ENCODE measurements at regions not wholly inside any gene's neighbourhood (a gene's known extent, or its start where the extent isn't known, plus 50 kb on each side); places are given as distances from the start of the nearest gene placed in this dataset.
"Not testable (repeated sequence)": the region's sequence is repeated elsewhere in the genome, so short reads cannot be mapped to it uniquely, and the experiment has no call there.

DNA sequence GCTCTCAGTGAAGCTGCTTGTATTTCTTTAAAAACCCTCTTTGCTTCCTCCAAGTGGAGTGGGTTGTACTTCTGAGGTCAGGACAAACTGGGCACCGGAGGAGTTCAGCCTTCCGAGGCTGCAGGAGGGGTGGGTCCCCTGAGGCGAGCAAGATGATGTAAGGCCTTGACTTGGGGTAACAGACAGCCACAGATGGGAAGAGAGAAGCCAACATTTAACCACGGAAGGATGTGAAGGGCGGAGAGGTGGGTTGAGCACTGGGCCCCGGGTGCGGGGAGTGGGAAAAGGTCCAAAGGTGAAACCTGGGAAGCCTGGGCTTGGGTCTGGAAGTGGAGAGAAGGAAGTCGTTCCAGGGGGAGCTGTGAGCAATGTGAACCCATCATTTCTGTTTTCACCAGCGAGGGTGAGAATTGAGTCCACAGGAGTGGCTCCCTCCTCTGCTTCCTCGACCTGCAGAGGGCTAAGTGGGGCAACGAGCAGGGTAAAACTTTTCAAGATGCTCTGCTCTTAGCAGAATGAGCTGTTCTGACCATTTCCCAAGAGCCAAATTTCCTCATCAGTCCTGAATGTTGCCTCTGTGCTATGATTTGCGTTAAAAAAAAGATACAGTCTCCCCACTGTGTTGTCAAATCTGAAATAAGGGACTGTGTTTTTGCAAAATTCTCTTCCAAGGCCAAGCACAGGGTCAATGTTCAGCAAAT is 137.7 kb upstream of the CRHR1 start:
- DNase-seq (ENCODE audit: low read depth) = peak; percentile 49

DNA sequence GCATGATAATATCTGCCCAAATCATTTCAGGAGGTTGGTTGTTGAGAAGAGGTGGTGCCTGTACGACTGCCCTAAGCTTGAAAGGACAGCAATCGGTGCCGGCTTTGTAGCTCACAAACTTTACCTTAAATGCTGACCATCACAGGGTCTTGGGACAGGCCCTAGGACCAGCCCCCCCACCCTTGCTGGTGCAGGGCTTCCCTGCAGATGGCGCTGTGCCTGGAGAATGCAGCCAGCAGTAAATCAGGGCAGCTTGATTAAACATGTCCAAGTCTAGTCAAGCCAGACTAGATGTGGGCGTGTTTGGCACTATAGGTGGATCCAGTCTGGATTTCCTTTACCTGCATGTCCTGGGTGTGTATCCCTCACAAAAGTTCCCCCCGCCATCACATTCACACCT is 135.5 kb upstream of the CRHR1 start:
- no peak for DNase-seq (ENCODE audit: low read depth)

DNA sequence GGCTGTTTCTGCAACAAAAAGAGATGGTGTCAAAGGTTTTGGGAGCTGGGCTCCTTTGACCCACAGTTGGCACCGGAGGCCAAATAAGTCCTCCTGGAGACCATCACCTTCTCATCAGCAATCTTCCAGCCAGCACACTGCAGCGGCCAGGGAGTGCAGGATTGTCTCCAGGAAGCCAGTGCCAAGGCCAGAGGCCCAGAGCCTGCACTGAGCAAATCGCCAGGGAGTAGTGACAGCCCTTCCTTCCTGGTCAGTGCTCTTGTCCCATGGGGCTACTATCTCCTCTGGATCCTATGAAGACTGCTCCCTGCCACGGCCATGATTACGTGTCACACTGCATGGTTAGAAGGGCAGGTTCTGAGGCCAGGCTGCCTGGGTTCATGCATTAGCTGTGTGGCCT is 134.3 kb upstream of the CRHR1 start:
- no peak for DNase-seq (ENCODE audit: low read depth)

DNA sequence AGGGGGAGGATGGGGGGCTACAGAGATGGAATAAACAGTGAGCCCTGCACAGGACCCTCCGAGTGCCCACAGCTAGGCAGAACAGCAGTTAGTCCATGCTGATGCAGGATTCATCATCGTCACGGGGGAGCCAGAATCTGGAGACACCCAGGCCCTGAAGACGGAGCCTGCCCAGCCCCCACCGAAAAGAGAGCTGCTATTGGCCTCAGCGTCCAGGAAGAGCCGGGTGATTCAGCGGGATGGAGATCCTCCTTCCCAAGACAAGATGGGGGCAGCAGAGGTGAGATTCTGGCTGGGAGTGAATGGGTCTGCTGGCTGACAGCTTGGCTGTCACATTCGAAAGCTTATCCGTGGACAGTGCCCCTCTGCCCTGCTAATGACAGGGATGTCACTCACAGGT is 133.6 kb upstream of the CRHR1 start:
- no peak for DNase-seq (ENCODE audit: low read depth)

DNA sequence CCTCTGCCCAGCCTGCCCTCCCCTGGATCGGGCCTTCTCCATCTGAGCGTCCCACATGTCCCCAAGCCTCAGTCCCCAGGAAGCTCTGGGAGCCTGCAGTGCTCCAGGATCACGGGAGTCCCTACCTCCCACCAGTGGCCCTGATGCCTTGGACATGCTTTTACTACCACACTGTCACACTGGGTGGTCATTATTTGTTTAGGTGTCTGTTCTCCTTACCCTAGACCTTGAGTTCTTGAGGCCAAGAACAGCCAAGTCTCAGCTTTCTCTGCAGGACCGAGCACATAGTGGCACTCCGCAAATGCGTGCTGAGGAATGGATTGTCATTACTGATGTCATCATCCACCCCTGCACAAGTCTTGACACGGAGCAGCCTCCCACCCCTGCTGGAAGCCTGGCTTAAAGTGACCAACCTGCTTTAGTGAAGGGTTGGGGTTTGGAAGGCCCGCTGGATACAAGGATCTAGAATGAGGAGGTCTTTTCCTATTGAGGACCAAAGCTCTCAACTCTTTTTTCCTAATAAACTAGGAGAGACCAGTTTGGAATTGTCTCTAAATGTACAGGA is 132.9 kb upstream of the CRHR1 start:
- DNase-seq (ENCODE audit: low read depth) = no peak

DNA sequence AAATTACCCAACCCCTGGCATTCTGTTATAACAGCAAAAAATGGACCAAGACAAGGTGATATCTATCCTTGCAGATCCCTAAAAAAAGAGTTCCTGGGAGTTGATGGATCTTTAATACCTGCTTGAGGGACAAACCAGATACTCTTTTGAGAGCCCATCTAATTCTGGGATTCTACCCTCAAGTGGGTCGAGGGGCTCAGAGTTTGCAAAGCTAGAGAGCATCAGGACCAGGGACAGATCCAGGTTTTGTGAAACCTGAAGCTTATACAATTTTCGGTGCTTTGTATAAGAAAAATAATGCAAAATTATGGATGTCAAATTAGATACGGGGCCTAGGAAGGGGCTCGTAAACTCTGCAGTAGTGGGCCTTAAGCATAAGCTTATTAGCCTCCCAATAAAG is 130.5 kb upstream of the CRHR1 start:
- no peak for DNase-seq (ENCODE audit: low read depth)

DNA sequence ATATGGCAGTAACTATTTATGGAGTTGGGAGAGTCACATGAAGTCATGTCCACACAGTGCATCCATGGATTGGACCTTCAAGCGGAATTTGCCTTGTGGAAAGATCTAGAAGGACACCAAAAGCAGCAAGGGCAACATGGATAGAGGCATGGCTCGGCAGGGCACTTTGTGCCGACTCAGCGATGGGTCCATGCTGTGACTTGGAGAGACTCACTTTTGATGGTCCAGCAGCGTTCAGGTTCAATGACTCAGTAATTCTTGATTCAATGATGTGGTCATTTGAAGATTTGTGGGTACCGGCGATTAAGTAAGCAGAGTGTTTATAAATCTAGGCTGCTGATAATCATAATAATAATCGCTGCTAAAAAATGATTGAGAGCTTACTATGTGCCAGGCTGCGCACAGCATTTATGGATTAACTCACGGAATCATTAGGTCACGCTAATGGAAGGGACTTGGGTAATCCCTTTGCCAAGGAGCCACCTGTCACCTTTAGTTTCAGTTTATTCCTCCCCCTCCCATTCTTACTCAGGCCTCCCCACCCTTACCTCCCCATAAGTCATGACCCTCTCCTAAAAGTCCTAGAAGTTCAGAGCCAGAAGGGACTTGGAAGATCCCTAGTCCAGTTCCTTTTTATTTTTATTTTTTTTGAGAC is 127.5 kb upstream of the CRHR1 start:
- no peak for DNase-seq (ENCODE audit: low read depth)

DNA sequence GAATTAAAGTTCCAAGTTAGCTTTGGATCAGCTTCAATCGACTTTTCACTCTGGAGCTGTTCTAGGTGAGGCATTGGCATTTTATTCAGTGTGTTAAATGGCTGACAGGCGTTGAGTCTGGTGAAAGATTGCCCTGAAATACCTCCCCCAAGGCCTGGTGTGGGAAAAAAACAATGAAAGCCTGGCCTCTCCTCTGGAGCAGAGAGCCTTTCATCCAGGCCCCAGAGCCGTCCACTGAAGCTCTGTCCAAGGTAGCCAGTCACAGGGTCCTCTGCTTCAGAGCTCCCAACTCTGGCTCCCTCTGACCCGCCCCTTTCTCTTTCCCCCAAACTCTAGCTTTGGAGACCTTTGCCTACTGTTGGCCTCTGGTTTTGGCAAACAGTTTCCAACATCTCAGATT is 123.6 kb upstream of the CRHR1 start:
- no peak for DNase-seq (ENCODE audit: low read depth)

DNA sequence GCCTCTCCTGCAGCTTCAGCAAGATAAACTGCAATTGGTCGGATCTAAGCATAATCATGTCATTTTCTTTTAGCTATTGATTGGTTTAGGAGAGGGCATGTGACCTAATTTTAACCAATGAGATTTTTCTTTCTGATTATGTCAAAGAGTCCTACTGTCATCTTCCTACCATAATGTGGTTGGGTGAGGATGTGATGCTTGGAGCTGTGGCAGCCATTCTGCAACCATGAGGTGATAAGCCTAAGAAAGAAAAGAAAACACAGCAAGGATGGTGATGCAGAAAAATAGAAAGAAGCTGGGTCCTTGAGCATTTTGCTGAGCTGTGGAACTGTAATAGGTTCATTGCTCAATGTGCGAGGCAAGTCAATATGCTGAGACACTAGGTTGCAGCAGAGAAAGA is 121.7 kb upstream of the CRHR1 start:
- no peak for DNase-seq (ENCODE audit: low read depth)

DNA sequence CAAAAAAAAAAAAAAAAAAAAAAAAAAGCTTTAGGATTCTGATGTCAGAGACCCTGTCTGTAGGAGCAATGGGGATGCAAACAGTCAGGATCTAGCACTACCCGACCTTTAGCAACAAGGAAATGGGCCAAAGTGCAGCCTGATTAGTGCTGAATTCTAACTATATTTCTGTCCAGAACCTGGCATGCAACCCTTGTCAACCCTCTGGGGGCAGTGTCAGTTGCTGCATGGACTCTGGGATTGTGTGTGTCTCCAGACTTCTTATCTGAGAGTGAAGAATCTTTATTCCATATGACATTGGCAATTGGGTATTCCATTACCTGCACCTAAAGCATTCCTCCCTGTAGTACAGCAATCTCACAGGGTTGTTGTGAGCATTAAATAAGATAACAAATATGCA is 120.3 kb upstream of the CRHR1 start:
- no peak for DNase-seq (ENCODE audit: low read depth)

DNA sequence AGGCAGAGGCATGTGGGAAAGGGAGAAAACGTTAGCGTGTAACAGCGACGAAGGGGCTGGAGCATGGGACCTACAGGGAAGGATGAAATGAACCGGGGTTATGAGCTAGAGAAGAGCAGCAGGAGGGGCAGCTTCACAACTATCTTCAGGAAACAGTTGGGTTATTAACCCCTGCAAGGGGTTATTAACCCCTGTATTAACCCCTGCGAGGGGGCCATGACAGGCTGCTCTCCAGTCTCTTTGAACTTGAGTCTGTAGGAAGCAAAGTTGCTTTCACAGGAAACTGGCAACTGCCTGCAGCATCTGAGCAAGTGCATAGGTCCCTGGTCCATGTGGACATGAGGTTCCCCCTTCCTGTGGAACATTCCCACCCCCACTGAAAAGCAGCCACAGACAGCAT is 119.2 kb upstream of the CRHR1 start:
- DNase-seq (ENCODE audit: low read depth) = no peak

DNA sequence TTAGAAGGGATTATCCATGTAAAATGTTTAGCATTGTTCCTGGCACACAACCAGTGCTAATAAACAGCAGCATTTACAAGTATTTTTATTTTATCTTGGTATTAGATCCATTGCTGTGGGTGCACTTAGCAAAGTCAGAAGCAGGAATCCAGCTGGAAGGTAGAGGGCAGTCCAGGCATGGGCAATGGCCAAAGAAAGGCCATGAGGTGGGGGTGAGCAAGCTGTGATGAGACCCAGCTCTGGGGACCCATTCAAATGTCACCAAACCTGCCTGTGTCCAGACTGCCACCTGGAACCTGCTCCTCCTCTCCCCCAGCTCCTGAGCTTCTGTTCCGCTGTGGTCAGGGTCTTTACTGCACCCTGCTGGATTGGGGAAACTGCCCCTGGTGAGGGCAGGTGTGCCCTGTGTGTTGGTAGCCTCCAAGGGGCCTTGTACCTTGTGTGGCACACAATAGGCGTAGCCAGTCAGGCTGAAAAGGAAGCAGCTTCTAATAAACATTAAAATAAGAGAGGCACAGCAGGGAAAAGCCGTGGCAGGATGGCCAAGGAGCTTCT is 118.0 kb upstream of the CRHR1 start:
- DNase-seq (ENCODE audit: low read depth) = no peak

DNA sequence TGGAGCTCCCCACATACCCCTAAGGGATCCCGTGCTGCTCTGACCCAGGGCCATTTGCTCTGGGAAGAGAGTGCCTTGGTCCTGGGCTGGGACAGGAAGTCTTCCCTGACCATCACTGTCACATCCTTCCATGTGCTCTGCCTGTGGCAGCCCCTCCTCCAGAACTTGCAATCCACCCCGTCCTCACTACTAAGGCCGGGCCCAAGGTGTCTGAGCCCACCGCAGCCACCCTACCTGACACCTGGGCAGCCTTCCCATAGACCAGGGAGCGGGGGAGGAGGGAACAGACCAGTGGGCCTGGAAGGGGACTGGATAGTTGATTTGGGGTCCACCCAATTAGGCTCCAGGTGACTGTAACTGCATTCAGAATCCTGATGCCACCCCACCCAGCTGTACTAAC is 117.5 kb upstream of the CRHR1 start:
- no peak for DNase-seq (ENCODE audit: low read depth)

DNA sequence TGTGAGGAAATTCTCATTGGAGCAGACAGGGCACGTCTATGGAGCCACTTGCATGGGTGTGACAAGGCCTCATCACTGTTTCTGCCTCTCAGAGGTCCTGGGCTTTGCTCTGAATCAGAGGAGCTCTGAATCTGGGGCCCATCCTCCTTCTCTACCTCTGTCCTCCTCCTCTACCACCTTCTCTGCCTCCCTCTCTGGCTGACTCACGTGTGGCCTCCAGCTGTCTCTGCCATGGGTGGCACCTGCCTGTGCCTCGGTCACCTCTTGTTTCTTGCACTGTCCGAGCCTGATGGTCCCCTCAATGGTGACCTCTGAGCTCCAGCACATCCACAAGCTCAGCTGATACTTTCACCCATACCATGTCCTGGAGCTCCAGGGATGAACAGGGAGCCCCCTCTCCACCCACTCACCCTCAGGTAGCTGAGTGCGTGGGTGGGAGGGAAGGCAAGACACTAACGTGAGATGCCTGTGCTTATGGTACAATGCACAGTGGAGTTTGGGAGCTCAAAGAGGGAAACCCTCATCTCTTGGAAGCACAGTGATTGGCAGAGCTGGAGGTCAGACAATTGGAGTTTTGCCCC is 116.4 kb upstream of the CRHR1 start:
- no peak for DNase-seq (ENCODE audit: low read depth)

DNA sequence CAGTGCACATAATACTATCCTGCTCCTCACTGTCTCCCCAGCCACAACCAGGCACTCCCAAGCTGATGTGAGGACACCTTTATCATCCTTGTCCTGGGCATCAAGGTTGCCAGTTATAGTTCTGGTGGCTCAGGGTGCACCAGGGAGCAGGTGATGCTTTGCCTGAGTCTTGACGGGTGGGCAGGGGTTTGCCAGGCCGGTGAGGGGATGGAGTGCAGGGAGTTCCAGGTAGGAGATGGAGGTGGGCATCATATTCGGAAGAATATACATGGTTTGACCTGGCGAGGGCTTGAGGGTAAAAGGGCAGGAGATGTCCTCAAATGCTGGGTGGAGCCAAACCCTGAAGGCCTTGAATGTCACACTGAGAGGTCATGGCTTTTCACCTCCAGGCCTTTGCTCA is 115.8 kb upstream of the CRHR1 start:
- no peak for DNase-seq (ENCODE audit: low read depth)

DNA sequence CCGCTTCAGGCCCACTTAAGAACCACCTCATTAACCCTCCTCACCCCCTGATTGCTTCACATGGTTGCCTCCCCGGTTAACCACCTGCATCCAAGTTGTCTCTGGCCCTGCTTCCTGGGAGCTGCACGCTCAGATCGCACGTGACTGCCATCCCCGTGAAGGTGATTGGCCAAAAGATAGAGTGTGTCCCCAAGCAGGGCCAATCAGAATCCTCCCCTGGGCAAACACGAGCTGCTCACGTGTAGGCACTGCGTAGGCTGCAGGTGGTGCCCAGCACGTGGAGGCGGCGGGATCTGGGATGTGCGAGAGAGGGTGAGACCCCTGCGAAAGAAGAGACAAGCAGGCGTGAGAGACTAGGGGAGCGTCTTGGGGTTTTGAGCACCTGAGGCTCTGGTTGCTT is 111.8 kb upstream of the CRHR1 start:
- DNase-seq (ENCODE audit: low read depth) = no peak

DNA sequence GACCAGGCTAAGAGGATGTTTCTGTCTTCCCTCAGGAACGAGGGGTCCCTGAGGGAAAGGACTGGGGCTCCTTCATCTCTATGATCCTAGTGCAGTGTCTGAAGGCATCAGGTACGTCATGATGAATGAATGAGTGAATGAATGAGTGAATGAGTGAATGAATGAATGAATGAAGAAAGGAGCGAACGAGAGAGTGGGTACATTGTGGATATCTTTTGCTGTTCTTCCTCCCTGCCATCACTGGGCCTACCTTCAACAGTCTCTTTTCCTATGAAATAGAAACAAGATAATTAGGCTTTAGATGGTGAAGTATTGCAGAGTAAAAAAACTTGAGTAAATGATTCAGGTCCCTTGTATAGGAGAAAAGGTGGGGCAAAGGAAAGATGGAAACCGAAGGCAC is 111.3 kb upstream of the CRHR1 start:
- DNase-seq (ENCODE audit: low read depth) = no peak

DNA sequence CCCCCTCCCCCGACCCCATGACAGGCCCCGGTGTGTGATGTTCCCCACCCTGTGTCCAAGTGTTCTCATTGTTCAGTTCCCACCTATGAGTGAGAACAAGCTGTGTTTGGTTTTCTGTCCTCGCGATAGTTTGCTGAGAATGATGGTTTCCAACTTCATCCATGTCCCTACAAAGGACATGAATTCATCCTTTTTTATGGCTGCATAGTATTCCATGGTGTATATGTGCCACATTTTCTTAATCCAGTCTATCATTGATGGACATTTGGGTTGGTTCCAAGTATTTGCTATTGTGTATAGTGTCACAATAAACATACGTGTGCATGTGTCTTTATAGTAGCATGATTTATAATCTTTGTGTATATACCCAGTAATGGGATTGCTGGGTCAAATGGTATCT is 110.4 kb upstream of the CRHR1 start:
- DNase-seq (ENCODE audit: low read depth) = not testable (repeated sequence)

DNA sequence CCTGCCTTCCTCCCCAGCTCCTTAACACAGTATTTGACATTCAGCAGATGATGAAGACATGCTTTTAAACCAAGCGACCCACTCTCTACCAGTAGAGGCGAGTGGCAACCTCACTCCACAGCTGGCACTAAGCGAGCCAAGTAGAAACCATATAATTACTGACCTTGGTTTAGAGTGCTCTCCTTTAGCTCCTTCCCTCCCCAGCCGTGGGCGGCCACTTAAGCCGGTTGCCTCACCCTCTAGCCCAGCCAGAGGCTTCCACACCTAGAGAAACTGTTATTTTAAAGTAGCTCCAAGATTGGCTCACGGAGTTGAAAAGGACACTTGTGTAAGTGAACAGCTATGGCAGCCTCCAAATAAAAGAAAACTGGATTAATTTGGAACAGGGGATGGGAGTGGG is 109.1 kb upstream of the CRHR1 start:
- DNase-seq (ENCODE audit: low read depth) = no peak

DNA sequence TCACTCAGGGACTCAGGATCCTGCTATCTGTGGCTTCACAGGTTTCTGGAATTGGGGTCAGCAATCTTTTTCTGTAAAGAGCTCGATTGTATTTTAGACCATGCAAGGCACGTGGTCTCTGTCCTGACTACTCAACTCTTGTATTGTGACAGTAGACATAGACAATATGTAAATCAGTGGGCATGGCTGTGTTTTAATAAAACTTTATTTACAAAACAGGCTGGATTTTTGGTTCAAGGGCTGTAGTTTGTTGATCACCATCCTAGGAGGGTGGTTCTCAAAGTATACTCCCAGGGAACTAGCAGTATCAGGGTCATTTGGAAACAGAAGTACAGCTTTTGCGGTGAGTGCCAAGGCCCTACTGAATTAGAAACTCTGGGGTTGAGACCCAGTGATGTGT is 108.2 kb upstream of the CRHR1 start:
- no peak for DNase-seq (ENCODE audit: low read depth)

DNA sequence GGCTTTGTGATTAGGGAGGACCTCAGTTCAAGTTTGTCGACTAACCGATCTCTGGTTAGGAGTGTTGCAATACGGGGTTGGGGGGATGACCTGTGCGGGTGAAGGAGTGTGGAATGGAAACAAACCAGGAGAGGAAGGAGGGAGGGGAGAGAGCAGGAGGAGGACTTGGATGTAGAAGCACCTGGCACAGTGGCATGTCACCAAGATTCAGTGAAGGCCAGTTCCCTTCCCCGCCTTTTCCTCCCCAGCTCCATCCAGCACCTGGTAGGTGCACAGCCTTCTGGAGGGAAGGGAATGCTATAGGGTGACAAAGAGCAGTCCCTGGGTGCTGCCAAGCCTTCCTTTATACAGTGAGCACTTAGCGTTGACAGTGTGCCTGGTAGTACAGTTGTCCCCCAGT is 107.4 kb upstream of the CRHR1 start:
- no peak for DNase-seq (ENCODE audit: low read depth)

DNA sequence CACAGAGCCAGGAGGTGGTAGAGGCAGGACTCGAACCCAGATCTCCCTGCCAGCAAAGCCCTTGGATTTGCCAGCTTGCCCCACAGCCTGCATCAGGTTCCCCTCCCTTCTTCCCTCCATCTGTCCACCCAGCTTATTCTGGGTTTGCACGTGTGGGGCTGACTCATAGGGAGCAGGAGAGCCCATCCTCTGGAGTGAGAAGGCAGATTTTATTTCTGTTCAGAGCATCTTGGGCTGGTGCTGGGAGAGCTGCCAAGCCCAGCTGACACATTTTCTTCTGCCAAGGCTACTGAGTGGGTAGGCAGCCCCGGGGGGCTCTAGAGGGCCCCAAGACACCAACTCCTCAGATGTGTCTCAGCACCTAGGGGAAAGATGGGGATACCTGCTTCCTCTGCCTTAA is 106.3 kb upstream of the CRHR1 start:
- DNase-seq (ENCODE audit: low read depth) = peak; percentile 38

DNA sequence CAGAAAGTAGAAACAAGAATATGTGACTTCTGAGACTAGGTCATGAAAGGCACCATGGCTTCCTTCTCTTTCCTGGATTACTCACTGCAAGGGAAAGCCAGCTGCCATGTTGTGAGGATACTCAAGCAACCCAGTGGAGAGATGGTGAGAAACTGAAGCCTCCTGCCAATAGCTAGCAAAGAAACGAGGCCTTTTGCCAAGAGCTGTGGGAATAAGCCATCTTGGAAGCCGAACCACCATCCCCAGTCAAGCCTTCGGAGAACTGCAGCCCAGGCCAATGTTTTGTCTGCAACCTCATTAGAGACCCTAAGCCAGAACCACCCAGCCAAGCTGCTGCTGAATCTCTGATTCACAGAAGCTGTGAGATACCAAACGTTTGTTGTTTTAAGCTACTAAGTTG is 104.7 kb upstream of the CRHR1 start:
- DNase-seq (ENCODE audit: low read depth) = no peak
